ENCODE measurements at regions not wholly inside any gene's neighbourhood (a gene's known extent, or its start where the extent isn't known, plus 50 kb on each side); places are given as distances from the start of the nearest gene placed in this dataset.

- ChIA-PET POLR2A (no interaction called here), CTCF (no interaction called here)
- Mint-ChIP-seq H3K36me3 (ENCODE audit: low read depth) (no peaks in the 10 kb centered on the region), H3K27ac (no peak overlapping the region), H3K4me1 (ENCODE audit: low read depth) (no peaks in the 10 kb centered on the region), H3K9me3 (no peaks in the 10 kb centered on the region), H3K4me3 (no peak overlapping the region), H3K27me3 (no peaks in the 10 kb centered on the region)
- intact Hi-C loops (cut with micrococcal nuclease), result no loop called here
- no peak for DNase-seq
- no peak for TF ChIP-seq CTCF (IDR thresholded peaks at IDR 0.05)
- no peak for ATAC-seq
Observed at GRCh38 chr6:126643352-126643751, 303.4 kb downstream of the CENPW start.

- Mint-ChIP-seq H3K27me3 (no peaks in the 10 kb centered on the region), H3K36me3 (ENCODE audit: low read depth) (no peaks in the 10 kb centered on the region), H3K27ac (no peak overlapping the region), H3K9me3 (peaks cover 1% of the 10 kb centered on the region), H3K4me1 (ENCODE audit: low read depth) (no peaks in the 10 kb centered on the region), H3K4me3 (no peak overlapping the region)
- DNase-seq (no peak), ATAC-seq (no peak)
- ChIA-PET CTCF (no interaction called here), POLR2A (no interaction called here)
- TF ChIP-seq CTCF (IDR thresholded peaks at IDR 0.05), result no peak
- intact Hi-C loops (cut with micrococcal nuclease), result no loop called here
Observed at GRCh38 chr6:126650931-126651330, 311.0 kb downstream of the CENPW start.

- no peaks in the 10 kb centered on the region for H3K36me3 Mint-ChIP-seq (ENCODE audit: low read depth)
- no peak overlapping the region for H3K27ac Mint-ChIP-seq
- H3K9me3 Mint-ChIP-seq, result peaks cover 1% of the 10 kb centered on the region
- no peak overlapping the region for H3K4me3 Mint-ChIP-seq
- intact Hi-C loops (cut with micrococcal nuclease), result no loop called here
- H3K27me3 Mint-ChIP-seq, result no peaks in the 10 kb centered on the region
- H3K4me1 Mint-ChIP-seq (ENCODE audit: low read depth), result no peaks in the 10 kb centered on the region
- ChIA-PET CTCF (no interaction called here), POLR2A (no interaction called here)
- TF ChIP-seq CTCF (IDR thresholded peaks at IDR 0.05), result no peak
- DNase-seq (no peak), ATAC-seq (no peak)
Observed at GRCh38 chr6:126657561-126658175, 317.8 kb downstream of the CENPW start.

GRCh38 chr6:126660376-126660775, 320.5 kb downstream of the CENPW start:
- no peak overlapping the region for H3K27ac Mint-ChIP-seq

GRCh38 chr6:126661646-126662045, 321.7 kb downstream of the CENPW start:
- intact Hi-C loops (cut with micrococcal nuclease), result no loop called here
- no peak for TF ChIP-seq CTCF (IDR thresholded peaks at IDR 0.05)
- Mint-ChIP-seq H3K27me3 (no peaks in the 10 kb centered on the region), H3K4me3 (no peak overlapping the region), H3K4me1 (ENCODE audit: low read depth) (no peaks in the 10 kb centered on the region), H3K27ac (no peak overlapping the region), H3K9me3 (no peaks in the 10 kb centered on the region), H3K36me3 (ENCODE audit: low read depth) (no peaks in the 10 kb centered on the region)
- ATAC-seq, result no peak
- CTCF ChIA-PET, result no interaction called here
- no peak for DNase-seq
- POLR2A ChIA-PET, result no interaction called here

More at GRCh38 chr6:126660376-126660775, 320.5 kb downstream of the CENPW start:
- Mint-ChIP-seq H3K4me3 (no peak overlapping the region), H3K36me3 (ENCODE audit: low read depth) (no peaks in the 10 kb centered on the region), H3K9me3 (no peaks in the 10 kb centered on the region), H3K4me1 (ENCODE audit: low read depth) (no peaks in the 10 kb centered on the region), H3K27me3 (no peaks in the 10 kb centered on the region)
- ChIA-PET POLR2A (no interaction called here), CTCF (no interaction called here)
- no peak for DNase-seq
- intact Hi-C loops (cut with micrococcal nuclease), result no loop called here
- ATAC-seq, result no peak
- TF ChIP-seq CTCF (IDR thresholded peaks at IDR 0.05), result no peak
